HG03354 (cell line): ENCODE measurements at regions not wholly inside any gene's neighbourhood (a gene's known extent, or its start where the extent isn't known, plus 50 kb on each side); places are given as distances from the start of the nearest gene placed in this dataset.
"Not testable (repeated sequence)": the region's sequence is repeated elsewhere in the genome, so short reads cannot be mapped to it uniquely, and the experiment has no call there.

ENCODE experiments used
- ATAC-seq: cut with Tn5 transposase; IDR thresholded peaks from one replicate; pipeline ENCODE4 v1.9.1; 2021; ENCODE audit warnings: mild to moderate bottlenecking; ENCODE audit not compliant: unreplicated experiment, poor library complexity, severe bottlenecking

GRCh38 chr12:89839444-89839843 lies 130.8 kb upstream of the ATP2B1 start:
- no peak for ATAC-seq

- no peak for ATAC-seq
Observed at GRCh38 chr12:89838833-89839232, 130.2 kb upstream of the ATP2B1 start.

GRCh38 chr12:89836026-89836425 lies 127.4 kb upstream of the ATP2B1 start:
- no peak for ATAC-seq

GRCh38 chr12:89834676-89835075 lies 126.0 kb upstream of the ATP2B1 start:
- no peak for ATAC-seq

- no peak for ATAC-seq
Observed at GRCh38 chr12:89833337-89834252, 125.0 kb upstream of the ATP2B1 start.

- no peak for ATAC-seq
Observed at GRCh38 chr12:89832336-89832735, 123.7 kb upstream of the ATP2B1 start.

GRCh38 chr12:89831310-89832095 lies 122.9 kb upstream of the ATP2B1 start:
- no peak for ATAC-seq

- no peak for ATAC-seq
Observed at GRCh38 chr12:89829434-89829975, 120.9 kb upstream of the ATP2B1 start.

- ATAC-seq: no peak
Observed at GRCh38 chr12:89828575-89828974, 119.9 kb upstream of the ATP2B1 start.

- no peak for ATAC-seq
Observed at GRCh38 chr12:89827592-89827991, 119.0 kb upstream of the ATP2B1 start.

GRCh38 chr12:89826468-89826867 lies 117.8 kb upstream of the ATP2B1 start:
- no peak for ATAC-seq

GRCh38 chr12:89825591-89826449 lies 117.2 kb upstream of the ATP2B1 start:
- ATAC-seq: no peak

GRCh38 chr12:89824822-89825221 lies 116.2 kb upstream of the ATP2B1 start:
- ATAC-seq: no peak

- not testable (repeated sequence) for ATAC-seq
Observed at GRCh38 chr12:89822992-89823391, 114.4 kb upstream of the ATP2B1 start.

- ATAC-seq: peak; percentile 70
Observed at GRCh38 chr12:89821896-89822295, 113.3 kb upstream of the ATP2B1 start.

GRCh38 chr12:89817501-89818226 lies 109.0 kb upstream of the ATP2B1 start:
- ATAC-seq: no peak

GRCh38 chr12:89815225-89815624 lies 106.6 kb upstream of the ATP2B1 start:
- ATAC-seq: no peak

GRCh38 chr12:89803412-89803811 lies 94.8 kb upstream of the ATP2B1 start:
- ATAC-seq: no peak

GRCh38 chr12:89801284-89801683 lies 92.6 kb upstream of the ATP2B1 start:
- no peak for ATAC-seq
